ENCODE measurements at regions not wholly inside any gene's neighbourhood (a gene's known extent, or its start where the extent isn't known, plus 50 kb on each side); places are given as distances from the start of the nearest gene placed in this dataset.

DNA sequence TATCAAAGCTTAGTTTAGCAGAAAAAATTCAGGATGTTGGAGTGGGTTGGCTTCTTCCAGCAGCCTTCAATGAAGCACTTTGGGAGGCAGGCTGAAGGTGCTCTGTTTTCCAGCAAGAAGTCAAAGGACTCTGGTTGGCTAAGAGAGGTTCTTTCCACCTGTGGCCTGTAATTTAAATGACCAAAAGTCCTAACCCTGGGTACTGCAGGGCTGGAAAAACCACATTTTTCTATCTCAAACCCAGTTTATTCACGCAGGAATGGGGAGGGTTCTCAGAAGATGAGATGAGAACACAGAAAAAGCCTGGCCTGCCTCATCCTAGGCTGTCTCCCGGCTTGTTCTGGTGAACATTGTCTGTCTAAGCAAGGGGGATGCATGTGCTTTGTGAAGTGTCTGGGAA, 68.6 kb upstream of the ZFHX3 start:
- TF ChIP-seq, protein P1, sequence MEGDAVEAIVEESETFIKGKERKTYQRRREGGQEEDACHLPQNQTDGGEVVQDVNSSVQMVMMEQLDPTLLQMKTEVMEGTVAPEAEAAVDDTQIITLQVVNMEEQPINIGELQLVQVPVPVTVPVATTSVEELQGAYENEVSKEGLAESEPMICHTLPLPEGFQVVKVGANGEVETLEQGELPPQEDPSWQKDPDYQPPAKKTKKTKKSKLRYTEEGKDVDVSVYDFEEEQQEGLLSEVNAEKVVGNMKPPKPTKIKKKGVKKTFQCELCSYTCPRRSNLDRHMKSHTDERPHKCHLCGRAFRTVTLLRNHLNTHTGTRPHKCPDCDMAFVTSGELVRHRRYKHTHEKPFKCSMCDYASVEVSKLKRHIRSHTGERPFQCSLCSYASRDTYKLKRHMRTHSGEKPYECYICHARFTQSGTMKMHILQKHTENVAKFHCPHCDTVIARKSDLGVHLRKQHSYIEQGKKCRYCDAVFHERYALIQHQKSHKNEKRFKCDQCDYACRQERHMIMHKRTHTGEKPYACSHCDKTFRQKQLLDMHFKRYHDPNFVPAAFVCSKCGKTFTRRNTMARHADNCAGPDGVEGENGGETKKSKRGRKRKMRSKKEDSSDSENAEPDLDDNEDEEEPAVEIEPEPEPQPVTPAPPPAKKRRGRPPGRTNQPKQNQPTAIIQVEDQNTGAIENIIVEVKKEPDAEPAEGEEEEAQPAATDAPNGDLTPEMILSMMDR (IDR thresholded peaks at IDR 0.05), result no peak
- no peak for TF ChIP-seq REST (IDR thresholded peaks at IDR 0.05; ENCODE audit: insufficient read depth in 1 of 2, low read depth in 2 of 2, low read length in 1 of 2)
- TF ChIP-seq POLR2AphosphoS5 (IDR thresholded peaks at IDR 0.05; ENCODE audit: low read depth, low read length), result no peak
- no peak for TF ChIP-seq SIN3A (IDR thresholded peaks at IDR 0.05; ENCODE audit: borderline replicate concordance, insufficient read depth, low read depth, low read length)

Measured in Panc1 (cell line).